ENCODE measurements at regions not wholly inside any gene's neighbourhood (a gene's known extent, or its start where the extent isn't known, plus 50 kb on each side); places are given as distances from the start of the nearest gene placed in this dataset.

DNA sequence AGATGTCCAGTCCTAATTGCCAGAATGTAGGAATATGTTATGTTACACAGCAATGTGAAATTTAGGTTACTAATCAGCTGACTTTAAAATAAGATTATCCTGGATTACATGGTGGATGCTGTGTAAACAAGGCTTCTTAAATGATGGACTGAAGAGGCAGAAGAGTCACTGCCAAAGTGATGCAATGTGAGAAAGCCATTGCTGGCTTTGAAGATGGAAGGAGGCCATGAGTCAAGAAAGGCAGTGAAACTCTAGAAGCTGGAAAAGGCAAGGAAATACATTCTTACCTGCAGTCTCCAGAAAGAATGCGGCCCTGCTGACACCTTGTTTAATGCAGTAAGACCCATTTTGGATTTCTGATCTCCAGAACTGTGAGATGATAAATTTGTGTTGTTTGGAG, 179.1 kb upstream of the ZPLD1 start:
- TF ChIP-seq ZFX (IDR thresholded peaks at IDR 0.05; ENCODE audit: borderline replicate concordance), result no peak
- TF ChIP-seq, protein P1, sequence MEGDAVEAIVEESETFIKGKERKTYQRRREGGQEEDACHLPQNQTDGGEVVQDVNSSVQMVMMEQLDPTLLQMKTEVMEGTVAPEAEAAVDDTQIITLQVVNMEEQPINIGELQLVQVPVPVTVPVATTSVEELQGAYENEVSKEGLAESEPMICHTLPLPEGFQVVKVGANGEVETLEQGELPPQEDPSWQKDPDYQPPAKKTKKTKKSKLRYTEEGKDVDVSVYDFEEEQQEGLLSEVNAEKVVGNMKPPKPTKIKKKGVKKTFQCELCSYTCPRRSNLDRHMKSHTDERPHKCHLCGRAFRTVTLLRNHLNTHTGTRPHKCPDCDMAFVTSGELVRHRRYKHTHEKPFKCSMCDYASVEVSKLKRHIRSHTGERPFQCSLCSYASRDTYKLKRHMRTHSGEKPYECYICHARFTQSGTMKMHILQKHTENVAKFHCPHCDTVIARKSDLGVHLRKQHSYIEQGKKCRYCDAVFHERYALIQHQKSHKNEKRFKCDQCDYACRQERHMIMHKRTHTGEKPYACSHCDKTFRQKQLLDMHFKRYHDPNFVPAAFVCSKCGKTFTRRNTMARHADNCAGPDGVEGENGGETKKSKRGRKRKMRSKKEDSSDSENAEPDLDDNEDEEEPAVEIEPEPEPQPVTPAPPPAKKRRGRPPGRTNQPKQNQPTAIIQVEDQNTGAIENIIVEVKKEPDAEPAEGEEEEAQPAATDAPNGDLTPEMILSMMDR (IDR thresholded peaks at IDR 0.05), result no peak

DNA sequence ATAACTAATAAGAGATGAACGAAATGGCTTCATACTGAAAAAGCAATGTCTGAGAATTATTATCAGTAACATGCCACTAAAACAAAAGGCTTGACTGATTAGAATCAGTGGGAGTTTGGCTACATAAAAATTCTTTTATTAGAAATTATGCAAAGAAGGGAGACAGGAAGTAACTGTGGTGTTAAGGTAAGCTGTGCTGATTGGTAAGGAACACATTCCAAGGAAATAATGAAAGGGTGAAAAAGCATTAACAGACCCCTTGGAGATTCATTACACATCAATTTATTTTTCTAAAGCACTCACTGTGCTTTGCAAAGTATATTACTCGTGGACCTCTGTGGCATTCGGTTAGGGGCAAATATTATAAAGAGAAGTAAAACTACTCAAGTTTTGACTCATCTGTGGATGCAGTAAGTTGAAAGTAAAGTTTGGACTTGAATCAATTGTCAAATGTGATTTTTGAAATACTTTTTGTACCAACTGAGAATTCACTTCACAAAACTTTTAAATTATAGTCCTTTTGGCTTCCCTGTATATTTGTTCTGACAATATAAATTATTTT, 176.1 kb upstream of the ZPLD1 start:
- TF ChIP-seq, protein P1 (IDR thresholded peaks at IDR 0.05), result no peak
- no peak for TF ChIP-seq ZFX (IDR thresholded peaks at IDR 0.05; ENCODE audit: borderline replicate concordance)
- H3K27ac ChIP-seq, result no peak overlapping the region

More for the DNA sequence above, 179.1 kb upstream of the ZPLD1 start:
- no peak overlapping the region for H3K27ac ChIP-seq

DNA sequence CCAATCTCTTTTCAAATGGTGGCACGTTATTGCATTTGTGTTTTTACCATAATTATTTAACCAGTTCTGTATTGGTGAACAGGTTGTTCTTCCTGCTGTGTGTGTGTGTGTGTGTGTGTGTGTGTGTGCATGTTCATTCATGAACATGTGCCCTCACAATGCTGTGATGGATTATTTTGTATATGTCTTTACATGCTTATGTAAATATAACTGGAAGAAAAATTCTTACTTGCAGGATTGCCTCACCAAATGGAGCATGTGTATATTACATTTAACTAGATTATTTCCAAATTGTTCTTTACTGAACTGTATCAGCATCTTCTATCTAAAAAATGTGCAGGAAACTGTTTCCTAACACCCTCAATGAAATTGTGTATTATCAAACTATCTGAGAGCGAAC, 175.2 kb upstream of the ZPLD1 start:
- no peak overlapping the region for H3K27ac ChIP-seq
- TF ChIP-seq, protein P1 (IDR thresholded peaks at IDR 0.05), result no peak
- no peak for TF ChIP-seq ZFX (IDR thresholded peaks at IDR 0.05; ENCODE audit: borderline replicate concordance)

DNA sequence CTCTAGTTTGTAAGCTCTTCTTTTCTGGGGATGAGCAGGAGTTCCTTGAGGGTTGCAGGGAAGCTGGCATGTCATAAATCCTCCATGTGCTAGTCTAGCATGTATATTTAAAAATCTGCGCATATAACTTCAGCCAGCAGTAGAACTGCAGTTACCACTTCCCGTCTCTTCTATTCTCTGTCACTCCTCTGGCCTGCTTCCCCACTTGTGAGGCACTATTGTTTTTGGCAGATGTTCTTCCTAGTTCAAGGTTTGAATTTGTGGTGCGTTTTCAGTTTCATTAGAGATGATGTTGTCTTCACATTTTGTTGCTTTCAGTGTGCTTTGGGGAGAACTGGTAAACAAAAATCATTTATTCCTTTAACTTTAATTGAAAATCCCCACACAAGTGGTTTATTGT, 169.1 kb upstream of the ZPLD1 start:
- TF ChIP-seq ZFX (IDR thresholded peaks at IDR 0.05; ENCODE audit: borderline replicate concordance), result no peak
- TF ChIP-seq, protein P1 (IDR thresholded peaks at IDR 0.05), result no peak
- no peak overlapping the region for H3K27ac ChIP-seq

DNA sequence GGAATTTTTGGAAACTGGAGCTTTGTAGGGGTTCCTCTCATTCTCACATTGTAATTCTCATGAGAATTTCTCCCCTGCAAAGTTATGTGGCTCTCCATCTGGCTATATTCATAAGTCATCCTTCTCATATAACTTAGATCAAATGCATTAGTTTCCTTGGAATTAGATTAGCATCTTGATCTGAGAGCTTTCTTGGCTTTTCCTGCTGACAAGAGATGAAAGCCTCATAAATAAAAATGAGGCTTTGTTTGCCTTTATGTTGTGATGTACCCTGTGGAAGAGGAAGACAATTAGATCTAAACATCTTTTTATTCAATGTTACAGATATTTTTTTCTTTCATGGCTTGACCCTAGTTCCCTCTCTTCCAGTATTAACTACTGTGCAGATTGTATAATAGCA, 165.4 kb upstream of the ZPLD1 start:
- TF ChIP-seq, protein P1 (IDR thresholded peaks at IDR 0.05), result no peak
- no peak for TF ChIP-seq ZFX (IDR thresholded peaks at IDR 0.05; ENCODE audit: borderline replicate concordance)

DNA sequence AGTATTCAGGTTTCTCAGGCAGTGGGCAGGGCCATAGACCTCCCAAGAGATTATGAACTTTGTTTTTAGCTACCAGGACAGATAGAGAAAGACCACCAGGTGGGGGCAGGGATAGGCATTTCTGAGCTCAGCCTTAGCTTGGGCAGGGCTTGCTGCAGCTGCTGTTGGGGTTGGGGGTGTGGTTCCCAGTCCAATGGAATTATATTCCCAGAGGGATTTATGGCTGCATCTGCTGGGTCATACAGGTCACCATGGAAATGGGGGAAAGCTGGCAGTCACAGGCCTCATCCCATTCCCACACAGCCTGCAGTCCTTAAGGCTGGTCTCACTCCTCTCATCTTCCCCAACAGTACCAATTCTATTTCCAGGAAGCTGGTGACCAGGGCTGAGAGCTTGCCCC, 144.6 kb upstream of the ZPLD1 start:
- H3K27ac ChIP-seq, result no peak overlapping the region
- TF ChIP-seq ZFX (IDR thresholded peaks at IDR 0.05; ENCODE audit: borderline replicate concordance), result no peak
- TF ChIP-seq, protein P1 (IDR thresholded peaks at IDR 0.05), result no peak

More for the DNA sequence above, 165.4 kb upstream of the ZPLD1 start:
- no peak overlapping the region for H3K27ac ChIP-seq

DNA sequence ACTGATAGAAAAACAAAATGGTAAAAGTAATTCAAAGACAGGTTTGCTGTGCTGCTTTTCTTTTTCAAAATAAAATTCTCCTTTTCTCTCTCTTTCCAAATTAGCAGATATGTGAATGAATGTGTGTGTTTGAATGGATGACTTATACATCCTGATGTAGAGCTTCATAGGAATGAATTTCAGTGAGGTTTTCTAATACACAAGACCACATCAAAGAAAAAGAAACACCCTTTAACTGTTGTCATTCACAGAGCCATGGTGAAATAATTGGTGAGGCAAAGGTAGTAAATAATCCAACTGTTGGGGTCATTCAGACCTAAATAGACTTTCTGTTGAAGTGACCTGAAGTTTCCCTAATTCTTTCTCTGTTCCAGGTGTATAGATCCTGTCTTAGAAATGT, 139.1 kb upstream of the ZPLD1 start:
- no peak overlapping the region for H3K27ac ChIP-seq
- TF ChIP-seq, protein P1 (IDR thresholded peaks at IDR 0.05), result no peak
- TF ChIP-seq ZFX (IDR thresholded peaks at IDR 0.05; ENCODE audit: borderline replicate concordance), result no peak
